HUDEP-2 (cell line): ENCODE measurements at regions not wholly inside any gene's neighbourhood (a gene's known extent, or its start where the extent isn't known, plus 50 kb on each side); places are given as distances from the start of the nearest gene placed in this dataset.

Experiments used
- DNase-seq, 76 experiments: peaks; one replicate each; lab custom pipeline; 2025; ENCODE audit not compliant: unreplicated experiment in 76 of 76; lab: John Stamatoyannopoulos, UW

- DNase-seq, result no peak
Measured at GRCh38 chr5:107100121-107100520, 570.6 kb downstream of the EFNA5 start.

DNA sequence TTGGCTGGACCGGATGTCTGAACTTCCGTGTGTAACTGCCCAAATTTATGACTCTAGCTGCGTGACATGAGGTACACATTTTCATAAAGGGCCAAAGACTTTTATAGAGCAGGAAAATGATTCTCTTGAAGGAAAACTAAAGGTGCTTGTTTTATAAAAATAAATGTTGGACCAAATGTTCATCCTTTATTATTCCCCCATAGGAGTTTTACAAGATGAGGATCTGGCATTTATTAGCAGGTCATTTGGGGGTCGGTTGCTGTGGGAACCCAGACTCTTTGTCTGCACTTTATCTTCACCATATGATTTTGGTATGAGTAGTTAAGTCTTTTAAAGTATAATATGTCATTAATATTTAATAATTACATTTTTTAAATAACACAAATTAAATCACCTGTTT, 571.2 kb downstream of the EFNA5 start:
- DNase-seq, result no peak

DNA sequence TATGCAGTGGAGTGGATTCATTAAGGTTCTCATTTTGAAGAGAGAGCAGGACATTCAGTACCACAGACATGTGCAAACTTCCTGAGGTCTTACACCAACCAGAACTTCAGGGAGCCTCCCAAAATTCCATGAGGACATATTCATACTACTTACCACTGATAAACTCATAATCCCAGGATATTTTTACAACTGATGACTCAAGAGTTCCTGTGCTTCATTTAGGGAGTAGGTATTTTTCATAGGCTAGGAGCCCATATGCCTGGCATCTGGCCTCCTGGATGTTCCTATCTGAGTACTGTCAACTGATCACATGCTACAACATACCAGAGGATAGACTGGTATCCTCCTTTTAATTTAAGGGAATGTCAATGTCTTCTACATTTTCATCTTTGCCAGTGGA, 578.0 kb downstream of the EFNA5 start:
- no peak for DNase-seq

DNA sequence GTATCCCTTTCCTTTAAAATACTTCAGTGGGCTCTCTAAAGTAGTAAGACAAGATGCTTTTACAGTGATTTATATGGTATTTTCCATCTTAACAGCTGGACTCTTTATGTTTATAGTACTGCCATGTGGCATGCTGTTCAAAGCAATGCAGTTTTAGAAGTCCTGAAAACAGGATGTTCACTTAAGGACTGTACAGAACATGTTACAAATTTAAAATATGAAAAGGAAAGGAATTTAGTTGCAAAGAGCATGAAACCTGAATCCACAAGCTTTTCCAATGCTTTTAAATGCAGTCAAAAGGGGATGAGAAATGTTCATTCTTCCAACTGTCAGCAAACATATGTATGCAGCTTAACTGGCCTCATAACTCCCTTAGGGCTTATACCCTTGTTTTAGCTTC, 580.2 kb downstream of the EFNA5 start:
- no peak for DNase-seq

DNA sequence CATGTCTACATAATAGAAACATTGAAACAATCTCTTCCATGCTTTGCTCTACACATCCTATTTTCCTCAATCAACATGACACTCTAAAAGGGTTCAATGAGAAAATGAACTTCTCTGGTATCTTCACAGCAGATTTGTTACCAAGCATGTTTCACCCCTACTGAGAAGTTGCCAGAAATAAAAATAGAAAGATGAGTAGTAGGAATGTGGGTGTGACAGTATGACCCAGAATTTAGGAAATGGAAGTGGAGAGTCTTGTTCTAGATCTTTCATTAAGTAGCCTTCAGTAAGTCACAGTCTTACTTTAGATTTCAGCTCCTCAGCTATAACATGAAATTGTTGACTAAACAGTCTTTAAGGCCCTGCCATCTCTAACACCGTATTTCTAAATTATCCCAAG, 581.8 kb downstream of the EFNA5 start:
- DNase-seq, result no peak

- no peak for DNase-seq
Measured at GRCh38 chr5:107085572-107085971, 585.2 kb downstream of the EFNA5 start.

DNA sequence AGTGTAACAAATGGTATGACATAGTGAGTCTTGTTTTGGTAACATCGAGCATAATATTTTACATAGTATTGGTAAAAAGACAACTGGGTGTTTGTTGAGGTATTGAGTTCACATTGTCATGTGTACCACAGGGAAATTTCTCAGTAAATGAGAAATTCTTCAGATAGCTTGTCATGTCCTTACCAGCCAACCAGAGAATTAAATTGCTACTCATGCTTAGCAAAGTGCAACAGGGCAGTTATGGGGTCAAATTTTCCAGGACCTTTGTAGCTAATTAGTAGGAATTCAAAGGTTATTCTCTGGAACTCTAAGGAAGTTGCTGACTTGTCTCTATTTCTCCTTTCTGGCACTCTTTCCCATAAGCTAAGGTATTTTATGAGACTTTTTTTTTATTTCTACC, 595.7 kb downstream of the EFNA5 start:
- no peak for DNase-seq

- DNase-seq, result no peak
Measured at GRCh38 chr5:107072967-107073366, 597.8 kb downstream of the EFNA5 start.

- no peak for DNase-seq
Measured at GRCh38 chr5:107072440-107072839, 598.3 kb downstream of the EFNA5 start.

- DNase-seq, result no peak
Measured at GRCh38 chr5:107068782-107069181, 602.0 kb downstream of the EFNA5 start.

GRCh38 chr5:107067395-107067794, 603.3 kb downstream of the EFNA5 start:
- DNase-seq, result no peak

DNA sequence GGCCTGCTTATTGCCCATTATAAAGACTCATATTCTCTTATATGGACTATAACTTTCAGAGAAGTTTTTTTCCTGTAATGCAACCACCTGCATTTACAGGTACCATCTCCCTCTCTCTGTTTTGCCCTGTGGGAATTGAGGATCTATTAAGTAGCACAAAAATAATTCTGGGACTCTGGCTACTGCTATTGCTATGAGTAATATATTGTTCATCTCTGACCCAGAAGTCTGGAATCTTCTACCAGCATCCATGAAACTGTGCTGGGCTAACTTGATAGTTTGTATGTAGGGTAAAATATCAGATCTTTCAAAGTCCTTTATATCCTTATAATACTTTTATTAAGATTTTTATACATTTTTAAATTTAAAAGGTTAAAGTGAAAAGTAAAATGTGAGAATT, 607.2 kb downstream of the EFNA5 start:
- no peak for DNase-seq

DNA sequence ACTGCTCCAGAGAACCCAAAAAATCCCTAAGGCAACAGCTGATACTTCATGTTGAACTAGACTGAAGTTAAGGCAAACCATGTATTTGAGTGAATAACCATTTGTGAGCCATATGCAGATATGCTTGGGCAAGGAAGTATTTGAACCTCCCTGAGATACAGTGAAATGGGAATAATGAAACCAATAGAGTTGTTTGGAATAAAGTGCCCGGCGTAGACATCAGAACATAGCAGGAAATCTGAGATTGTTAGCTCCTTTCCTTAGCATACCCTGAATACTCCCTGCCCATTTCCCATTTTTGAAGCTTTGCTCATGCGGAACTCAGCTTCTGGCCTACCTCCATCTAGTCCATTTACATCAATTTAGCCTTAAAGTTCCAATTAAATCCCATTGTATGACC, 611.9 kb downstream of the EFNA5 start:
- DNase-seq, result no peak

DNA sequence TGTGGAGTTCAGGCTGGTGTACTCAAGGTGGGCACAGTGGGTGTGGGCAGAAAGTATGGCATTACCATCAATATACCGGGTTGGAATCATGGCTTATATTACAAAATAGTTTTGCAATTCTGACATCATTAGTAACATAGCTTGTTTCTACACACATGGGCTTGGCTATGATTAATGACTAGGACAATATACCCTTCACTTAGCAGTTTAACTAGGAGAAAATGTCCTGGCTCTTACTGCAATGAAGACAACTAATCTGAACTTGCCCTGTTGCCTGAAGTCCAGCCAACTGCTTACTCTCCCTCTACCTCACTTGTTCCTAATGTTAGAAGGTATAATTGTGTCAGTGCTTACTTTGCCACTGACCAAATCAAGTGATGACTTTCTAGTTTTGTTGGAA, 612.5 kb downstream of the EFNA5 start:
- no peak for DNase-seq

GRCh38 chr5:107056278-107056677, 614.5 kb downstream of the EFNA5 start:
- no peak for DNase-seq

DNA sequence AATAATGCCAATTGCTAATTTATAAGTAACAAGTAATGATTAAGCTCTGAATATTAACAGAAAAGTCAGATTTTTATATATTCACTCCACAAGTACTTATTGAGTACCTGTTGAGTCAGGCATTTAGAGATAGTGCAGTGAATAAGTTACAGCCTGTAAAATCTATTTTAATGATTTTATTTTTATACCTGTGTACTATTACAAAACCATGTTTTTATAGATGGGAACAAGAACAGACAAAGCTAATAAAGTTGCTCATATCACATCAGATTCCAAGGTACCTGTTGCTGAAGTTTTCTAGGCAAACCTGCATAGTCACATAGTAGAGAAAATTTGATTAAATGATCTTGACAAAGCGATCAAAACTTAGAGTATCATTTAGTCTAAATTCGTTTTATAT, 623.7 kb downstream of the EFNA5 start:
- DNase-seq, result no peak

DNA sequence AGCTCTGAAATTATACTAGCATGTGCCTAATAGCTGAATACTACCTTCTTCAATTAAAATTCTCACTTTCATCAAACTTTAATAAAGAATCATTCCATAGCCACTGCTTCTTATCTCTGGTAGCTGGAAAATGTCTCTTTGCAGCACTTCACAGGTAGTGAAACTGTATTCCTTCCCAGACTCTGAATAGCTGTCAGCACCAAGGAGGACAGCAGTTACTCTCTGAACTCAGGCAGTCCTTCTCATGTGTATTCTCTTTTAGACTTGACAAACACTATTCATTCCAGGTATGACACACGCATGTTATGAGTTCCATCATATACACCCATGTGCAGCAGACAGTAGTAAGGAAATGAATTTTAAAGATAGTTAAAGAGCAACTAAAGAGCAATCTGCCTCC, 627.1 kb downstream of the EFNA5 start:
- DNase-seq, result no peak

DNA sequence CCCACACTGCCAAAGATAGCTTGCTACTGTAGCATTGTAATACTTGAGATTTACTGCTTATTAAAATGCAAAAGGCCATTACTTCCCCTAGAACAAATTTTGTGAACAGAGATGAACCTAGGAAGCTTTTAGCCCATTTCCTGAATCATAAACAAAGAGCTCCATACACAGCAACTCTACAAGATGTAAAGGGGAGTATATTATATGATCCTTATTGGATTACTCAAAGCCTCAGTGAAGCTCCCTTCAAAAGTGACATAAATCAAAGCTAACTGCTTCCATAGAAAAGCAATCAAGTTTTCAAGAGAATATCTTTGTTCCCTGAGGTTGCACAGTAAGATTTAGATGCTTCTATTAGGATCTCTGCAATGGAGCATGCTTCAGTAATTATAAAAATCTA, 629.8 kb downstream of the EFNA5 start:
- no peak for DNase-seq

DNA sequence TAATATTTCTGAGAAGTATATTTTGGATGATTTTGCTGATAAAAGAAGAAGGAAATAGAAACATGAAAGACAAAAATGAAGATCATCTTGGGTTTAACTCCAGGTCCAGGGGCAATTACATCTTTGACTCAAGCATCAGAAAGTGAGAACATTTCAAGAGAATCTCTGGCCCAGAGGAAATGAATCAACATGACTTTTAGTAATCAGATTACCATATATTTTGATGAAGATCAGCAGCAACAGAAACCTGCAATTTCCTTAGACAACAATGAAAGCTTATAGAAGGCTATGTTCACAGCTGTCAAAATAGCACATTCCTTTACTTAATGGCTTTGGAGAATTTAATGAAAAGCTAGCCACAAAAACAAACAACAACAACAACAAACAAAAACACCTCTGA, 638.1 kb downstream of the EFNA5 start:
- DNase-seq, result no peak

DNA sequence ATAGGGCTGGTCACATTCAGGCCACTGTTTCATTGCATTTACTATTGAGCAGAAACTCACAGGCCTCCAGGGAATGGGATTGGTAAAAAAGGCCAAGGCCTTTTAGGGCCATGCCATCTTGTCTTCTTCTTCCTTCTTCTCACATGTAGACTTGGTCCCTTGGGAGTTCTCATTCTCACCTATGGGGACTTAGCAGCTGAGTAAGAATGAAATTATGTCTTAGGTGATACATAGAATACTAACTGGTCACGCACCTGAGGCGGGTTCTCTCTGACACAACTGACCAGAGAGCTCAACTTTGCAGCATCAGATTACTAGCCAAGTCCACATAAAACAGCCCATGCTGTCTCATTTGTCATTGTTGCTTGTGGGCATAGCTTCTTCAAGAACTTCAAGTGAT, 641.8 kb downstream of the EFNA5 start:
- no peak for DNase-seq

GRCh38 chr5:107025712-107026497, 644.8 kb downstream of the EFNA5 start:
- no peak for DNase-seq

GRCh38 chr5:107023732-107024131, 647.0 kb downstream of the EFNA5 start:
- DNase-seq, result no peak

- no peak for DNase-seq
Measured at GRCh38 chr5:107021575-107021974, 649.2 kb downstream of the EFNA5 start.
